LoVo (cell line): ENCODE measurements at regions not wholly inside any gene's neighbourhood (a gene's known extent, or its start where the extent isn't known, plus 50 kb on each side); places are given as distances from the start of the nearest gene placed in this dataset.
"Not testable (repeated sequence)": the region's sequence is repeated elsewhere in the genome, so short reads cannot be mapped to it uniquely, and the experiment has no call there.

Experiments used
- DNase-seq: peaks from one replicate; pipeline ENCODE4 v3.0.0-alpha.2; 2016; ENCODE audit warnings: low spot score

DNA sequence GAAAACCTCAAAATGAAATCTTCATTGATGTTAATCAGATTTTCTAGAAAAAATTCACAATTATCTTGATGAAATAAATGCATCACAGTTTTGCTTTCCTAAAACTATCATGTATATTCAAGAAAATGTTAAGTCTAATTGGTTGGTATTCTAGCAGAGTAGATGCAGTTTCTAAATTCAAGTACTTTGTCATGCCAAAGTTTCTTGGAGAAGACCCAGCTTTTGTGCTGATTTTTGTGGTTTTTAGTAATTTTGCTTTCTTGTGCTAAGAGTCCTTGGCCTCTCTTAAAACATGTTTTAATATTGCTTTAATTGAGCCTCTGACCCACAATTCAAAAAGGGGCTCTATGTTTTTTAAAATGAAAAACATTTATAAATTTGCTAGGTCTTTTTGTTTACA lies 924.8 kb upstream of the PTPRD start:
- DNase-seq: no peak

DNA sequence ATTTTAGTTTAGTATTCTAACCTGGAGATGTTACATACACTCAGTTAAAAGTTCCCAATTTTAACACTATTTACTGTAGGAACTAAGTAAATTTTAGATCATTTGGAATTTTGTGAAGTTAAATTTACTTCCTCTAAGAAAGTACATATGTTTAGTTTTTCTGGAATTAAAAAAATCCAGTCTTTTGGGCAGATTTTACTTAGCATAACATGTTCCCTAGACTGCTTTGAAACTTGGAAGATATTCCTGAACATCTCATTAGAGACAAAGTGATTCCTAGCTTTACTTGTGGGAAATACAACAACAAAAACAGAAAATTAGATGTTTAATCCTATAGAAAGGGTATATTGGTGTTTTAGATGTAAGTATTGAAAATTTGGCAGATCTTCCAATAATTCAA lies 930.0 kb upstream of the PTPRD start:
- no peak for DNase-seq

DNA sequence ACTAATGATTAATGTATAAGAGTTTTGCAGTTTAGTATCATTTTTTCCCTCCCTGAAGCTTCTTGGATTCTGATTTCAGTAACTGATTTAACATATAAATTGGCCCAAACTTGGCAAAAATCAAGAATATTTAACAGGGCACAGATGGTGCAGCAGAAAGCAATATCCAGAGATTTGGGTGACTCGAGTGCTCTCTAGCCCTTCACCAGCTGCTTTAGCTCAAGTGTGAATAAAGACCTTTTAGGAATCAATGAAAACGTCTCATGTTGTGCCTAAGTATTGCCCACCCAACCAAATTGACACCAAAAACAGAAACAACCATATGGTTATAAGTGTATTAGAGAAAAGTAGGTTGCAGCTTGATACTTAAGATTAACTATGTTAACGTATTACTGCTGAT lies 933.4 kb upstream of the PTPRD start:
- DNase-seq: no peak

DNA sequence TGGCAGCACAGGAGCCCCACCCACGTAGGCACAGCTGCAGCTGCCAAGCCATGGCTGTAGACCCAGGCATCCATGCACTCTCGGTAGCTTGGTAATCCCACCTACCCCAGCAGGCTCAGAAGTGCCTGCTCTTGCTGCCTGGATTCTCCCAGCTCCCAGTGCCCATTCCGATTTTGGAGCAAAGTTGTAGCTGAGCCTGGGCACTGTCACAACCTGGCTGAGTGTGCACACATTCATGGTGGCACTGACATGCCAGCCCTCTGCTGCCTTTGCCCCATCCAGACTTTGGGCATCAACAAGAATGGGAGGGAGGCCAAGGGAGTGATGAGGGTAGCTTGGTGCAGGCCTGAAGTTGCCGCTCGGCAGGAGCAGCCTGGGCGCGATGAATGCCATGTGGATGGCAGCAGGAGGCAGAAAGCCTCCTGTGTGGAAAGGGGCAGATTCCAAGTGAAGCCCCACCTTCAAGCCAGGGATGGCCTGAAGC lies 936.6 kb upstream of the PTPRD start:
- DNase-seq: no peak

DNA sequence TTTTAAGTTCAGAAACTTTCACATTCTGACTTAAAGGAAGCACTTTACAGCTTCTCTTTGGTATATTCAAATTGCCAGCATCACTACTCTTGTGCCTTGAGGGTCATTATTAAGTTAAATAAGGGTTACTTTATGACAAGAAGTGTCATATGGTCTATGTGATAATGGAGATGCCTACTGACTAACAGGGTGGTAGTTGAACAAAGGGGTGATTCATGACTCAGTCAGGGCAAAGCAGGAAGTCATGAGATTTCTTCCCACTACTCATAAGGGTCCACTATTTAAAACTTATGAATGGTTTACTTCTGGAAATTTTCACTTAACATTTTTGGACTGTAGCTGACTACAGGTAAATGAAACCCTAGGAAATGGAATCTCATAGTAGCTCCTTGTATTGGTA lies 938.3 kb upstream of the PTPRD start:
- no peak for DNase-seq

DNA sequence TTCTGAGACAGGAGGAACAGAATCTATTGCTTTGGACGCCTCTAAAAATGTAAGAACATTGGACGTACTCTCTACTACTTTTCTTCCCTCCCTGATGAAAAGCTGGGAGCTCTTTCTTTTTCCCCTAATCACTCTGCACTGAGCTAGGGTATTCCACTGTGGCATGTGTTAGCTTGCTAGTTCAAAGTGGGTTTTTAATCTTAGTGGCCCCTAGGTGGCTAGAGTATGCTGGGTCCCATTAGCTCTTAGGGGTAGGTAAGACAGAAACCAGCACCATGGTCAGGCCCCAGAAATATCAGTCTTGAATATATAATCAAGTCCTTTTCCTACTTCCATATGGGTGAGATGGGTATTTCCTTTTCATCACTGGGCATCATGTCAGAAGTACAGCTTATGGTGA lies 945.2 kb upstream of the PTPRD start:
- no peak for DNase-seq

DNA sequence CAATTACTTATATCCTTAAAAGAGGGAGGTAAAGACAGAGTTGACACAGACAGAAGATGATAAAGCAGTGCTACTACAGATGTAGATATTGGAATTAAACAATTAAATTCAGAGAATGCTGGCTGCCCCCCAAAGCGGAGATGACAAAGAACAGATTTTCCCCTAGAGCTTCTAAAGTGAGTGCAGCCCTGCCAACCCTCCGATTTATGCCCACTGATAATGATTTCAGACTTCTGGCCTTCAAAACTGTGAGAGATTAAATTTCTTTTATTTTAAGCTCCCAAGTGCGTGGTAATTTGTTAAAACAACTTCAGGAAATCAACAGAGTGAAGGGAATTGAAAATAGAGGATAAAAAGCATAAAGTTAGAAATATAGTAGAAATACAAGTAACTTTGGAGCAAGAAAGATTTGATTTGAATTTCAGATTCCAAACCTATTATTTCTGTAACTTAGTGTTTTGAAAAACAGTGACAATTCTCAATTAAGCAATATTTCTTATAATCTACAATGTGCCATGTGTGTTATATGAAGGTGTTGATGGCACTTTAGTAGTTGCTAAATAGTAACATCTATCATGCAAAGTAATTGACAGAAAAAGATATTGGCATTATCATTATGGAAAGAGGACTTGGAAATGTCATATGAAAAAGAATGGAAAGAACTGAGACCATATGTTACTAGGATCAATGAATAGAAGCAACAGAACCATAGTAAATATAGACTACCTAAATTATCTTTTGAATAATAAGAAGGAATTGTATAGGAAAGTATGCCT lies 946.4 kb upstream of the PTPRD start:
- no peak for DNase-seq

DNA sequence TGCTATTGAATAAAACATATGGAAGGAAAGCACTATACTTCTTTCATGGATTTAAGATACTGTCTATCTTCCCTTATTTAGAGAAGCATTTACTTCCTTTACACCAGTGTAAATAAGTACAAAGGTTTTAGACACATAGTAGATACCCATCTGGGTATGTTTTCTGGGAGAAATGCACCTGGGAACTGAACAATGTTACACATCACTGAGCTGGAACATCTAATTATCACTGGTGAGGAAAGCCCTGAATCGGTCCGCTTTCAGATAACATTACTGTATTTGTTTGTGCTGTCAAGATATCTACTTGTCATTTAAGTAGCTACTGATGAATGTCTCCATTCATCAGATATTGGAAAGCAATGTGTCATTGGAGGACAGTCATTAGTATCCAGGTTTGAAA lies 964.7 kb upstream of the PTPRD start:
- no peak for DNase-seq

DNA sequence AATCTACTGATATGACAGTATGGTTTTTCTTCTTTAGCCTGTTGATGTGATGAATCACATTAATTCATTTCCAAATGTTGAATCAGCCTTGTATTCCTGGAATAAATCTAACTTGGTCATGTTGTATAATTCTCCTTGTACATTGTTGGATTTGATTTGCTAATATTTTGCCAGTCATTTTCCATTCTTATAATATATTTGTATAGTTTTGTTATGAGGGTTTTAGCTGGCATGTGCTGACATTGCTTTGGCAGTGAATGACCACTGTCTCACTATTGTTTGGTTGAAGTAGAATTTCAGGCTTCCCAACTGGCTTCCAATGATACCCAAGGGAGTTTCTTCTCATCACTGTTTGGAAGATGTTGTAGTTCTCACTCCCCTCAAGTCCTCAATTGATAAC lies 983.0 kb upstream of the PTPRD start:
- no peak for DNase-seq

DNA sequence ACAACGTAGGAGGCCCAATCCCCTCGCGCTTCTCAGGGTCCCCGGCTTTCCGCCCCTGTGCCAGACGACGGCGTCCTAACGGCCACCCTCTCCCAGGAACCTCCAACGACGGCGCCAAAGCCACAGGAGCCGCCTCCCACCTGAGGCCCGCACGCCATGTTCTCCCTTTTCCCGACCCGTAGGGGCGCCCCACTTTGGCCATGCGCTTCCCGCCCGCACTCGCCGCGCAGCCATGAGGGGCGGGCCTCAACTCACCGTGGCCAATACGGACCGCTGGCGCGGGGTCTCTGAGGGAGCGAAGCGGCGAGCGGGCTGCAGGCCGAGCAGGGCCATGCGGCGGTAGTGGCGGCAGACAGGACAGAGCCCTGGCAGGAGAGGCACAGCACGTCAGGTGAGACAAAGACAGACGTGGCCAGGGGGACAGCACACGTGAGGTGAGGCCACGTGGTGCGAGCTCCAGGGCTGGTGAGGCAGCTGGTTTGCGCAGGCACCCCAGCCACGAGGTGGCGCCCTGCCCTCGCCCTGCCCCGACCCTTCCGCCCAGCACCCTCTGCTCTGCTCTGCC lies 1005.5 kb upstream of the PTPRD start:
- no peak for DNase-seq

DNA sequence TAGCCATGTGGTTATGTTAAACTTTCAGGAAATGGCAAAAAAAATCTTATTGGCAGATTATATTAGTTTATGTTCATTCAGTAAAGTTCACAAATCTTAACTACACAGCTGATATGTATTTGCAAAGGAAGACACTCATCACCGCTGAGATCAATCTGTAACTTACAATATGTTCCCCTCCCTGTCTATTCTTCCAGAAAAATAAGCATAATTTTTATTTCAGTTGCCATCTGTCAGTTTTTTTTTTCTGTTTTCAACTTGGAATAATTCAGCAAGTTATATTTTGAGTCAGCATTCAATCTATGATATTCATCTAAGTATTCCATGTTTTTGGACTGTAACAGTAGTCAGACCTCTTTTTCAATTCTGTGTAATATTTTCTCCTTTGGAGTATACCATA lies 1019.9 kb upstream of the PTPRD start:
- DNase-seq: no peak

DNA sequence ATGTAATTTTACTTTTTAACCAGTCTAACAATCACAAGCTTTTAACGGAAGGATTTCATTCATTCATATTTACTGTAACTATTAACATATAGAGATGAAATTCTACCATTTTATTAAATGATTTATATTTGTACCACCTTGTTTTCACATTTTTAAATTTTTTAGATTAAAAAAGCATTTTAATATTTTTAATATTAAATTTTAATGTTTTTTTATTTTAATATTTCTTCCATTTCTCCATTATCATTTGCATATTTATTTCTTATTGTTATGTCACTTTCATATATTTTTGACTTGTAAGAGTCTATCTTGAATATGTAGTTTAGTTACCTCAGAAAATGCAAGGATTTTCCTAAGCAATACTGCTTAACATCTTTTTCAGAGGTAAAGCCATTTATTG lies 1034.0 kb upstream of the PTPRD start:
- no peak for DNase-seq

DNA sequence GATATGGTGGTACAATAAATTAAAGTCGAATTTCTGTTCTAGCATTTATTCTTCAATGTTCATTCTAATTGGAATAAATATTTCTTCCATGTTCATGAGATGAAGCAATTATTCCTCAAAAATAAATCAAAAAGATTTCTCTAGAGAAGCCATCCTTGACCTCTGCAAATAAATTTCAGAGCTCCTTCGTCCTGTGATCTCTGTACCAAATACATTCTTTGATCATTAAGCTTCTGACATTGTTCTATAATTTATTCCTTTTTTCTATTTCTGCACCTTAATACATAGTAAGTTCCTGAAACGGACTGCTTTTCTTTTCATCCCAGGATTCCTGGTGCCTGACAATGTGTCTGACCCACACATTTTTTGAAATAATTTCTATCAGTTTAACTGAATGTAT lies 1039.3 kb upstream of the TYRP1 start:
- no peak for DNase-seq

DNA sequence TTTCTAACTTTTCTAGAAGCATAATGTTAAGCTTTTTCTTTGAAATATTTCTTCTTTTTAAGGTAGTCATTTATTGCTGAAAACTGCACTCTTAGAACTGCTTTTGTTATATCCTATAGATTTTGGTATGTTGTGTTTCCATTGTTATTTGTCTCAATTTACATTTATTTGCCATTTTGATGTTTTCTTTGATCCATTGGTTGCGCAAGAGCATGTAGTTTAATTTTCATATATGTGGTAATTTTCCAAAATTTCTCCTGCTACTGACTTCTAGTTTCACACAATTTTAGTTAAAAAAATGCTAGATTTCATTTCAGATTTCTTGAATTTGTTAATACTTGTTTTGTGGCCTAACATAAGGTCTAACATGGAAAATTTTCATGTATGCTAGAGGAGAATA lies 1029.3 kb upstream of the TYRP1 start:
- no peak for DNase-seq

DNA sequence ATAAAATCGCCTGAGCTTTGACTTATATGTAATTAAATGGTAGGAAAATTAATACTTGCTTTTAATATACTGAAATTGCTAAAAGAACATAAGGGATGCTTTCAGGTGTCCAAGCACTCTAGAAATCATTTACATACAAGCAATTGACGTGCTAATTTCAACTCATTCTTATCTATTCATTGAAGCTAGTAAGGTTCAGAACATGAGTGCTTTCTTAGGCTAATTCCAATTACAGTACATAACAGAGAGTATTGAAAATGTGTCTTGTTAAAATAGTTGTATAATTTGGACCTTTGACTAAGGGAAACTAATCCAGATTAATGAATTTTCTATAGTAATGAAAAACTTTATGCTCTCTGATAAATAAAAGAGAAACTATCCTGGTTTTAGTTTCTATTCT lies 1016.4 kb upstream of the TYRP1 start:
- DNase-seq: no peak

DNA sequence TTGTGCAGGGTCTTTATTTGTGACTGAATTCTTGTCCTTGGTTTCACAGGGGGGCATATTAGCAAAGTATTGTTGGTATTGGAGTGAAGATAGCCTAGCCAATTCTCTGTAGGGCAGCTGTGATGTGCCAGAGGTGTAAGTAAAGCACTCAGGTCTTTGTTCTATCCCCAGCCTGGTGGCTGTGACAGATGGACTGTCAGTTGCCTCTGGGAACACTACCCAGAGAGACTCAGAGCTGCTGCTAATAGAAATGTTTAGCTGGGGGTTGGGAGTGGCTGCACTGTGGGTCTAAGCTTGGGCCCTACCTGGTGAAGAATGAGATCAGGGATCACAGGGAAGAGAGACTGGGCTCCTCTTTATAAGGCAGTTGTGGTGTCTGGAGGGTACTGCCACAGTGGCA lies 1006.5 kb upstream of the TYRP1 start:
- no peak for DNase-seq

DNA sequence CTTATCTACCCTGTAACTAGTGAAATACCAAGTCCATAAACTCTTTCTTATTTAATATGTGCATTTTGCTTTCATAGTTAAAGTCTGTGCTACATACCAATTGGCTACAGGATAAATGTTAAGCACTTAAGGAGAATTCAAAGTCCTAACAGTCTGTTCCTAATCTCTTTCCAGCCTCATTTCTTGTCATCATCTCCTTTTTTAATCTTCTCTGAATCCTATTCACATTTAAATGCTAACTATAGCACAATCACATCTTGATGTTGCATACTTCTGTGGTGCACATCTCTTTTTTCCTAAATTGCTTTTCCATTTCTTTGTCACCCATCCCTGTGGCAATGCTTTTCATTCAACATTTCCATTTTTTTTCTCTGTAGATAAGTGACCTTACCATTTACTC lies 996.1 kb upstream of the TYRP1 start:
- DNase-seq: no peak

DNA sequence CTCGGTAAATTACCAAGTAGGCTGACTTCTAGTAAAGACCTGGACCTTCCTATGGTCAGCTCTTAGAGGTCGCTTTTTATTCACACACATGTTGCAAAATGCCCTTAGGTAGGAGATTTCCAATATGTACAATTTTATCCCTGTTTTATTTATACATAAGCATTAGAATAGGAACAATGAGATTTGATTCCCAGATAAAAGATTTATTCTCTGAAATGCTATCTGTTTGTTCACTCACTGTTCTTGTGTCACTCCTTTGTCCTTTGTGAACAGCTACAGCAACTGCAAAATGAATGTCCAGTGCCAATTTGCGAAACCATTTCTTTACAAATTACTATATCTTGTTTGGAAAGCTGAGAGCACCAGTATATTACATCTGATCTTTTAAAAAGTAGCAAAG lies 991.5 kb upstream of the TYRP1 start:
- DNase-seq: no peak

DNA sequence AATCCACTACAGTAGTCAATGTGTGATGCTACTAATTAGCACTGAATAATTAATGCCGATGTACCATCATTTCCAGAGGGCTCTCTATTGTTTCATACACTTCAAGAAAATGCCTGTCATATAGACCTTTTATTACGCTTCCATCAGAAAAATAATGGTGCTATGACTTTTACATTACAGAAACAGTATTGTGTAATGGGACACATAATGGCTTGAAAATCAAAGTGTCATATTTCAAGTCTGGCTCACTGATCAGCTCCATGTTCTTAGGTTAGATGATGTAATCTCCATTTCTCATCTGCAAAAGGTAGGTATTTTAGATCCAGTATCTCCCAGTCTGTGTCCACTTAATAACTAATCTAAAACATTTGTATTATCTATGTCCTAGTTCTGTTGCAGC lies 990.6 kb upstream of the TYRP1 start:
- DNase-seq: no peak

DNA sequence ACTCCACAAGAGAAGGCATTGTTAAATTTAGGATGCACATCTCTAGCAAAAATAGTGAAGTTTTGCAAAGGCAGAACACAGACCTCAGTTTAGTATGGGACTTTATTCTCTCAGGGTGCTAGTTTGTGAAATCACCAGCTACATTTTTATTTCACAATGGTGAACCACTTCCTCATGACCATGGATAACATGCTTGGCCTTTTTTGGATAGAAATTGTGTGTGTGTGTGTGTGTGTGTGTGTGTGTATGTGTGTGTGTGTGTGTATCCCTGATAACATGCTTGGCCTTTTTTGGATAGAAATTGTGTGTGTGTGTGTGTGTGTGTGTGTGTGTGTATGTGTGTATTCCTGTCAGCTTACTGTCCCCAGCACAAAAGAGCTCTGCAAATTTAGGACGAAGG lies 989.0 kb upstream of the TYRP1 start:
- not testable (repeated sequence) for DNase-seq

DNA sequence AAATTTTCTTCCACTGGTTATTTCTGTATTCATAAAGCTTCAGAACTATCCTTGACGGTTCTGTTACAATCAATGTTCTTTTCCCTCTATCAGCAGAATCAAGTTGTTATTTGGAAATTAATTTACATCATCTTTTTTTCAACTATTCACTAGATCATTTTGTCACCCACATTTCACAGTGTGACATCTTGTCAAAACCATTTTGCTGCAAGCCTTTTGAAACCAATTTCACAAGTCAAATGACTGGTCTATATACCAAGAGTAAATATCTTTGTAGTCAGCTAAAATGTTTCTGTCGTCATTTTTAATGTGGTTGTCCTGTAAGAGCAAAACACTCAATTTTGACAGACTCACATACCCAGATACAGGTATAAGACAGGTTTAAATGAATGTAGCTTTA lies 984.3 kb upstream of the TYRP1 start:
- no peak for DNase-seq

DNA sequence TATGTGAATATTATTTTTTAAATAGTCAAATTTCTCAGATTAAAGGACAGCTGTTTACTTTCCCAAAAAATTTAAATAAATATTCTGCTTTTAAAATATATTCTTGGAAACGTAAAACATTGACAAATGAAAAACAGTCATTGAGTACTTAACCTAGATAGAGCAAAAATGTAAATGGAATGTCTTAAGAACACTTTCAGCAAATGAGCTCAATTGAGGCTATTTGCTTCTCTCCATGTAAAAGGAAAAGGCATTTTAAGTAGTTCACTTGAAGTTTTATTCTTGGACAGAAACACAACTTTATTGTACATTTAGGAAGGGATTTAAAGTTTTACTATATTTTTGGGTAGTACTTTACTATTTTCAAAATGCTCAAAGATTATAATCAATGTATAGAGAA lies 983.6 kb upstream of the TYRP1 start:
- DNase-seq: no peak

DNA sequence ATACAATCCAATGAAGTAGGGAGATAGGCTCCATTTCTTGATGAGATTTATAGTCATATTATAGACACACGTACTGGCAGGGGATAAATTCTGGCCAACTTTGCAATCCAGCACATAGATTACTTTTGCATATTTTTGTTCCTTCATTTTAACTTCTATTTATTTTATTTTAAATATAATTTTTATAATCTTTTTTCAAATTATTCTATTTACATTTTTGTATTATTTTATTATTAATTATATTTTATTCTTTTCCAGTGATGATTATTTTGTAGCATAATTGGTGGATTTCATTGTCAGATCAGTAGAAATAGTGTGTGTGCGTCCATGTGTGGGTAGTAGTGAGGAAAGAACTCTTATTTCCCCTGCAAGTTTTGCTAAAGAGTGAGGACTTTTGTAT lies 980.1 kb upstream of the TYRP1 start:
- DNase-seq: no peak

DNA sequence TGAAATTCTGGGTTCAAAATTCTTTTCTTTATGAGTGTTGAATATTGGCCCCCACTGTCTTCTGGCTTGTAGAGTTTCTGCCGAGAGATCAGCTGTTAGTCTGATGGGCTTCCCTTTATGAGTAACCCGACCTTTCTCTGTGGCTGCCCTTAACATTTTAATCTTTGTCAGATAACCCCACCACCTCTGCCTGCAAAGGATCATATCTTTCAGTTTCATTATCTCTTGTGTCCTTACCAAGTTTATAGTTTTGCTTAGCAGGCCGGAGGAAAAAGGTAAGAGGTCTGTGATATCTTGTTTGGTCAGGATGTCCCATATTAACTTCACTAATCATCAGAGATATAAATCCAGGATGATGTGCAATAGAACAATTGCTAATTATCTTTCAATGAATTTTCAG lies 970.2 kb upstream of the TYRP1 start:
- no peak for DNase-seq
